ENCODE measurements at regions not wholly inside any gene's neighbourhood (a gene's known extent, or its start where the extent isn't known, plus 50 kb on each side); places are given as distances from the start of the nearest gene placed in this dataset.

DNA sequence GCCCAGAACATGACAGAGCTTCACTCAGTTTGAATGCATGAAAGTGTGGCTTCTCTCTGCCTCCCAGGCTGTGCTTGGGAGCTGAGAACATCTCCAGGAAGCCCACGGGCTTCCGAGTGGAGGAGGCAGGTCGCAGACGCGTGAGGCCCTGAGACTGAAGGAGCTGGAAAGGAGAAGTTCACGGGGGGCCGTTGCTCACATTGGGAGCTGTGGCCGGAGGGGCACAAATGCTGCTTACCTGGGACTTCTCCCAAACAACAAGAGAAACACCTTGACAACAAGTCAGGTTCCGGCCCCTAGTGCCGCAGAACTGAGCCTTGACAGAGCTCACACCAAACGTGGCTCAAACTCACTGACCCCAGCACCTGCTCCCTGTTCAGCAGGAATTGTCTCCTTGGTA is 207.0 kb downstream of the BRD1 start:
- no peak for DNase-seq

DNA sequence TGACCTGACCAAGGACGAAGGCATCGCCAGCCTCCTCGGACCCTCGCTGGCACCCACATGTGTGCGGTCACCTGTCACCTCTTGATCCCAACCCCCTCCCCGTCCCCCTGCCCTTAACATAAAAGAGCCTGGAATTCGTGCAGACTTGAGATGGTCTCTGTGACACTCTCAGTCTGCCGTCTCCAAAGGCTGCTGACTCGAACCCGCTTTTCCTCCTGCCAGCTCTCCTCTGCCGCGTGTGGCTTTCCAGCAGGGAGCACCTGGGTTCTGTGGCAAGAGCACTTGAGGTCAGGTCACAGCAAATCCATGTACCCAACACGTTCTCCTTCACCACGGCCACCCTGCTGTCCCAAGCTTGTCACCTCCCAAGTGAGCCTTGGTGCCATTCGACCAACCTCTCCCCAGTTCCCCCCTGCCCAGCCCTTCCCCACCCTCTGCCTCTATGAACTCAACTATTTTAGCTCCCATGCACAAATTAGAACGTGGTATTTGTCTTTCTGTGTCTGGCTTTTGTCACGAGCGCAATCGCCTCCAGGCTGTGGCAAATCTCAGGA is 207.6 kb downstream of the BRD1 start:
- no peak for DNase-seq

DNA sequence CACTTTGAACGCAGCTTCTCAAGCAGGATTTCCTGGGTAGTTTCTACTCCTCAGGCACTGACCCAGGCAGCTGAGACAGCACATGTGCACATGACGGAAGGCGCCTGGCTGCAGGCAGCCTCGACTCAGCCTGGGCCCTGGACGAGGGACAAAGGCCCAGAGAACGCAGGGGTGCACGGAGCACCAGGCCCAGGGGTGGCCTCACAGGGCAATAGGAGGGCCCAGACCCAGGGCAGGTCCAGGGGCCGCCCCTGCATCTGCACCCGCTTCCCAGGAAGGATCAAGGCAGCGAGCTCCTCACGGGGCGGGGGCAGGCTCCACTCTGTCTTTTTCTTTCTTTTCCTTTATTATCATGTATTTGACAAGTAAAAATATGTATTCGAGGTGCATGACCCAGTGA is 208.4 kb downstream of the BRD1 start:
- no peak for DNase-seq

DNA sequence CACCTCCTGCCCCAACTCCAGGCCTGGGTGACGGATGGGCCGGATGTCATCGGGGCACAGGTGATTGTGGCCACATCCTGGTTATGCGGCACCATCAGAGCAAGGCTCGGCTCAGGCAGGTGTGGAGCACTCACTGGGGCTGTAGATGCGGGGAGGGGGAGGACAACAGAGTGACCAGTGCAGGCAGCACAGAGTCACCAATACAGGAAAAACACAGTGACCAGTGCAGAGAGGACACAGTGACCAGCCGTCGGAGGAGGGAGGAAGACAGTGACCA is 209.1 kb downstream of the BRD1 start:
- DNase-seq: no peak

DNA sequence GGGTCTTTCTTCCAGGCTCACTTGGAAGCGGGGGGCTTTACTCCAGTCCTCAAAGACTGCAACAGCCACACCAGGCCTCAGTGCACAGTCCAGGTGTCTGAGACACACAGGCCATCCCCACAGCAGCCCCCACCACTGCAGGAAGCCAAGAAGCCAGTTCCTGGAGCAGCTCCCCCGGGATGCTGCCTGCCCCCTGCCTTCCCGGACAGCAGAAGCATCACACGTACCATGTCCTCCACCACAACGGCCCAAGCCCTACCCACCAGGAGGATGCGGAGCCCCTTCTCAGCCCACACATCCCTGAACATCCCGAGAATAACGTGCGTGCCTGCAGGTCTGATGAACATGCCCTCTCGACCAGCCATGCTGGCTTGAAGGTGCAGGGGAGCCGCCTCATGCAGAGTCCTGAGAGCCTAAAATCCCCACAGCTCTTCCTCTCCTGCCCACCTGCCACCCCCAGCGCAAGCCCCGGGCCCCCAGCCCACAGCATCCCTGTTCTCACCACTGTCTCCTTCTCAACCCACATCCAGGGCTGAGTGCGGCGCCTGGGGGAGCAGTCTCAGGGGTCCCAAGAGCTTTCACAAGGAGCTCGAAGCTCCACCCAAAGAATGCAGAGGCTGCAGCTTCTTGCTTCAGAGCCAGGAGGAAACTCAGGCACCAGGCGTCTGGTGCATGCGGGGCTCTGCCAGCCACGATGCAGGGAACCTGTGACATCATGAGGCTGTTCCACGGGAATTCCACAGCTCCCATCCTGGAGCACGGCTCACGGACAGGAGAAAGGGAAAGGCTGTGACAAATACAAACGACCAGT is 209.6 kb downstream of the BRD1 start:
- no peak for DNase-seq

DNA sequence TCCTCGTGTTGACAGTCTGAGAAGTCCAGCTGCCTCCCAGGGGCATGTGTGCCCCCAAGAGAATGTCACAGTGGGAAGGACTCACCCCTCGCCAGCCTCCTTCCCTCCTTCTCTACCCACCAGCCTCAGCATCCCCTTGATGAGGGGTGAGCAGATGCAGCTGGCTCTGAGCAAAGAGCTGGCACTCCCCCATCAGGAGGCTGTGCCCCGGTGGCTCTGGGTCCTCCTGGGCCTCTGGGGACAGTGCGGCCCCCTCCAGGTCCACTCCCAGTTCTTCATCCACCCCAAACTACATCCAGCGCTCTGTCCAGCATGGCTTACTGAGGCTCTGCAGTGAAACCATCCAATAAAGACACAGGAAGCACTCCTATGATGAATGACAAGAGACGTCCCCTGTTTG is 210.4 kb downstream of the BRD1 start:
- no peak for DNase-seq

DNA sequence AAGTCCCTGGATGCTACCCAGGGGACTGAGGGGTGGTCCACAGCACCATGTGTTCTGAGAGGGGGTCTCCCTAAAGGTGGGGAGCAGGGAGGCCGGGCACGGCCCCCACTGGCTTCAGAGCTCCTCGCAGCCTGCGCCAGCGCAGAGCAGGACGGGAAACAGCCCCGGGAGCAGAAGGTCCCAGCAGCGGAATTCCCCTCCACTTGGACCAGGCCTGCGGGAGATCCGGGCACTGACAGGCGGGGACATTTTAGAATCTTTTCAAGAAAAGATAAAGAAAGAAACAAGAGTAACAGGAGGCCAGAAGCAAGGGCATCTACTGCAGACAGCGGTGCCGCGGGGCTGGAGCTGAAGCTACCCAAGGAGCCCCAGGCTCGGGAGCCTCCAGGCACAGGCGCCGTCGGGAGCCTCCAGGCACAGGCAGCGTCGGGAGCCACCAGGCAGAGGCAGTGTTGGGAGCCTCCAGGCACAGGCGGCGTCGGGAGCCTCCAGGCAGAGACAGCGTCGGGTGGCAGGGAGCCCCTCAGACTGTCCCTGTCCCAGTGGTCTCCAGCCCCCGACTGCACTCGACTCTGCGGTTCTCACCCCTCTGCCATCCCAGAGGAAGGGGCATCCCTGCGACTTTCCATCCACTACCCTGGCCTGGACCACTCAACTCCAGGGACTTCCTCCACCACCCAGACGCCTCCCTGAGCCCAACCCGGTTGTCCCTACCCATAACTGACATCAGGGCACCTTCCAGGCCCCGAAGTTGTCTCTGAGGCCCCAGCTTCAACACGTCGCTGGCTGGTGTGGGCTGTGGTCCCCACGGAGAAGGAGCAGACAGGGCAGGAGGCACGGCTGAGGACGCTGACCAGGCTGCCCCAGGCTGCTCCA is 211.1 kb downstream of the BRD1 start:
- no peak for DNase-seq

DNA sequence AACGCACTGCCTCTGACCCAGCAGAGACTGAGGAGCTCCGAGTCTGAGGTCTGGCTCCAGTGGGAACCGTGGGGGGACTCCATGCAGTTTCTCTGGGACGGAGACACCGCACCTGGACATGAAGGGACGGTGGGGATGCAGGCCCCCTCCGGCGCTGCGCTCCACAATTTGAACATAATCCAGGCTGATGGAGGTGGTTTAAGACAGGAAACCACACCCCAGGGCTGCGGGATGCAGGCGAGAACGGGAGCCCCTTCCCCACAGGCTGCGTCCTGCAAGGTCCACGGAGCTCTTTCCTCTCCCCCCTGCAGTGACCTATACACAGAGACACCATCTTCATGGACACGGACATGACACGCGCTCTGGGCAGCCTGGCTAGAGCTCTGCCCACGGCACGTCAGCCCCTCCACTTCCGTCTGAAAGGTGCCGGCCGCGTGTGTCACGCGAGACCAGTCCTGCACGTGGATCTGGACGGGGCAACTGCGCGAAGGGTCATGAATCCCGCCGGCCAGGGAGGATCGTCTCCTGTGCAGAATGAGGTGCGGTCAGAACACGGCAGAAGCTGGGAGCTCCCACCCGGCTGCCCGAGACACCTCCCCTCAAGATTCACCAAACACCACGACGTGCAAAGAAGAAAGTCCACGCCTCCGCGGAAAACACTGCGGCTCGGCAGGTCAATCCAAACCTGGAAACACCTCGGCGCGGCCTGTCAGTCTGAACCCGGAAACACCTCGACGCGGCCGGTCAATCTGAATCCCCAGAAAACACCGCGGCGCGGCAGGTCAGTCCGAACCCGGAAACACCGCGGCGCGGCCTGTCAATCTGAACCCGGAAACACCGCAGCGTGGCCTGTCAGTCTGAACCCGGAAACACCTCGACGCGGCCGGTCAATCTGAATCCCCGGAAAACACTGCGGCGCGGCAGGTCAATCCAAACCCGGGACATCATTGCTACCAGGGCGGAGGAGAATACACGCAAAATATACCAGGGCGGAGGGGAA is 212.4 kb downstream of the BRD1 start:
- DNase-seq: no peak

DNA sequence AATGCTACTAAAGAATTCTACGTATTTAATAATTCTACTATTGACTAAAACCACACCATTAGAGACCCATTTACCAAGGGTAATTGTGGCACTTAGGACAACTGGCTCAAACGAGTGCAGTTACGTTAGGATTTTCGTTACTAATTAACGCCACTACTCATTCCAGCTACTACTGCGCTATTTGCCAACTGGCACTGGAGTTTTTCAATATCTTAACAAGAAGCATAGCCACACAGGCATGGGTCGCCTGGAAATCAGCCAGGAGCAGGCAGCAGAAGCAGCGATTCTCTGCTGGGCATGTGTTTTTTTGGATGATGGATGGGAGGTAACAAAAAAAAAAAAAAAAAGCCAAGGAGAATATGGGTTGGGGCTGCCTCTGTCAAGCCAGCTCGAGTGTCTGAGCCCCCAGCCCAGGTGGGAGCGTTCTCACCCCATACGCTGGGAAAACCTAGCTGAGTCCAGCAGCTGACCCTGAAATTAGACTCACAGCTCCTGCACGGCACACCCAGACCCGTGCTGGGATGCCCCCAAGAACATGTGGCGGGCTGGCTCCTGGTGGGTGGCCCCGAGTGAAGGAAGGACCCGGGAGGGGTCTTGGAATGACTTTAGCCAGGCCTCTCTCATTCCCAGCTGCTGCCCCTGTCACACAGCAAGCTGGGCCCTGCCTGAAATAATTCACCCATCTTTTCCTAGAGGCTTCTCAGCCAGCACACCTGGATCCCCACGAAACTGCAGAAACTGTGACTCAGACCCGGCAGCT is 214.0 kb downstream of the BRD1 start:
- DNase-seq: no peak

DNA sequence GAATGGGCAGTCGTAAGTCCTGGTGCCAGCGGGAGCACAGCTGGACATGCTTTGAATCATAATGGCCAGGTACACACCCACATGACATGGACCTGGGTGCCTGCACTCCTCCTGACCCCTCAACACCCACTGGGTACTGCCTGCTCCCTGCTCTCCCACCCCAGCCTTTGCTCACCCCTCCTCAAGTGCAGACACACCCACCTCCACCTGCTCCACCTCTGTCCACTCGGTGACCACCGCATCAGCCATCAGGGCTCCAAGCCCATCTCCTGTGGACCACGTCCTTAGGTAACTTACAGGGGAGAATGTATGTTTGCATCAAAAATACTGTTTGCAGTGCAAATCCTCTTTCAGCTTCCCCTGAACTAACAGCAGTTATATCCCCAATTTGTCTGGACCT is 214.6 kb downstream of the BRD1 start:
- no peak for DNase-seq

DNA sequence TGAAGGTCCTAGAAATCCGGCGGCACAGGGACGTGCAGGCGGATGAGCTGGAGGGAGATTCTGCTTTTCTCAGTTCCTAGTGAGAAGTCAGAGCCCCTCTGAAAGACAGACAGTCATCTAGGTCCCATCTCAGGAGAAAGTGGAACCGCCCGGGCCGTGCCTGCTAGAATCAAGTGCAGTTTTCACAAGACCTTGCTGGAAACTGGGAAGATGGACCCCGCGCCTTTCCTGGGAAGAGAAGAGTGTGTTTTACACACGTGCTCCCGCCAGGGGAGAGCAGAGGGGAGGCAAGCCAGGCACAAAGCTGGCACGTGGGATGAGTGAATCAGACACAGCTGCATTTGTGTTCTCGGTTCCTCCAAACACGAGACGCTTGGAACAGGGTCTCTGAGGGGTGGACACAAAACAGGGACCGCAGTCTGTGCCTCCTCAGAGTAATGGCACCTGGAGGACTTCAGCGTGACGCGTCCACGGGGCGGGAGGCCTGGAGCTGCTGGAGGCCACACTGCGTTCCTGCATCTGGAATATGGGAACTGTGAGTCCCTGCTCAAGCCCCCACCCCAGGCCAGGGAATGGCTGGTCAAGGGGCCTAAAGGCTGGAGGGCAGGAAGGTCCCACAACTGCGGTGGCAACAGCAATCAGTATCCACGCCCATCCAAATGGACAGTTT is 218.3 kb downstream of the BRD1 start:
- DNase-seq: no peak

DNA sequence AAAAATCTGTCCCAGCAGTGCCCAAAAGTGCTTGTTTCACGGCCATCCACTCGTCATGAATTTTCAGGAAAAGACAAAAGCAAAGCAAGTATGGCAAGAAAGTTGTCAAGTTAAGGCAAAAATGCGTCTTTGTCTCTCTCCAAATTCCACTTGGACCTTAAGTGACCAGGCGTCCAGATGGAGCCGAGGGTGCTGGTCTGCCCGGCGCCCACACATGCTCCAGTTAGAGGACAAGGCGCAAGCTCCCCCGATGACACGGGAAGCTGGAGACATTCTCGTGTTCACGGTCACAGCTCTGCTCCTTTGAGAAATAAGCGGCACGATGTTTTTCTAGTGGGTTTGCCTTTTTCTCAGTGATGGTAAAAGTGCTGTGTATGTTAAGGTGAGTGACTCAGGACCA is 219.0 kb downstream of the BRD1 start:
- DNase-seq: no peak

DNA sequence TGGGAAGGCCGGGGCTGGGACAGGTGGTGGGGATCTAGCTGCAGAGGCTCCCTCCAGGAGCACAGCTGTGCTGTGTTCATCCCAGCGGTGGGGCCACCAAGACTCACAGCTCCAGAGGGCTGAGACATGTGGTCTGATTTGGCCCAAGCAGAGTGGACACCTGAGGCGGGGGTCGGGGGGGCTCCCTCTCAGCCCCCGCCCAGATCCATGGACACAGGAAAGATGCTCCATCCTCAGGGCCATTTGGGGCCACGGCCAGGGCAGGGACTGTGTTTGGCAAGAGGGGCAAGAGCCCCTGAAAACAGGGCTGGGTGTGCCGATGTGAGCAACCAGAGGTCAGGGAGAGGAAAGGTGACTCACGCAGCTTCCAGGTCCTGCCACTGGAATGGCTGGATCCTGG is 219.4 kb downstream of the BRD1 start:
- DNase-seq: no peak

DNA sequence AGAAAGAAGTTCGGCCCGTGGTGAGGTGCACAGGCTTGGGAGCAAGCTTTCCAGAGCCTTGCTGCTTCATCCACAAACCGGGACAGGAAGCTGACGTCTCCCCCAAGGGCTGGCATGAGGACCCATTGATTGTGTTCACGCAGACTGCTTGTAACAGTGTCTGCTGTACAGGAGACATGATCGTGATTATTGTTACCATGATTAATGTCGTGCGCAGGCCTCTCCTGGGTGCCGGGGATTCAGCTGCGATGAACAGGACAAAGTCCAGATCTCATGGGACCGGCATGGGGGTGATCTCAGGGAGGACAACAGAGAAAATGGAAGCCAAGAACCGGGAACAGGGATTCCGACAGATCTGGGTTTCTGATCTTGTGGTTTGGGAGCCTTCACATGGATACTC is 219.9 kb downstream of the BRD1 start:
- no peak for DNase-seq

DNA sequence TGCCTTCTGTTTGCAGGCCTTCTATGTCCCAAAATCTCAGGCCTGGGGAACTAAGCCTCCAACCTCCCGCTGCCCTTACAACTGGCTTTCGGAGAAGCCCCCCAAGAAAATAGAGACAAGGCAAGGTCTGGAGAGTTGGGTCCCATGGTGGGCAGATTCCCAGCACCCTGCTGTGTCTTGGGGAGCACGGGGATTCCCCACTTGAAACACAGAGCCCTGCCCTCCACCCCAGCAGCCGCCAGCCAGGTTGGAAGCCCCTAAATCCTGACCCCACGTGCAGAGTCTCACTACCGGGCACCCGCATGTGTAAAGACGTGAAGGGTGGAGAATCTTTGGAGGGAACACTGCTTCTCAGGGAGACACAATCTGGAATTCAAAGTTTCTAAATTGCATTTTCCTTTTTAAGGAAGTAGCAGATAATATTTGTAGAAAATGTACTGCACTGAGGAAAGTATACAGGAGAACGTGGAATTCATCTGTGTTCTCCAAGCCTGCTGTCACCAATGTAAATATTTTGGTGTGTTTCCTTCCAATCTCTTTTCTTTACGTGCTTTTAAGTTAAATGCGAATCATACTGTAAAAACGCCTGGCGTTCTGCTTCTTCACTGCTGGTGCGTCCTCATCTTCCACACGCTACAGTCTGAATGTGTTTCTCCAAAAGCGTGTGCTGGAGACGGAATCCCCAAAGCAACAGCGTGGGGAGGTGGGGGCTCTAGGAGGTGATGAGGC is 220.9 kb downstream of the BRD1 start:
- no peak for DNase-seq

DNA sequence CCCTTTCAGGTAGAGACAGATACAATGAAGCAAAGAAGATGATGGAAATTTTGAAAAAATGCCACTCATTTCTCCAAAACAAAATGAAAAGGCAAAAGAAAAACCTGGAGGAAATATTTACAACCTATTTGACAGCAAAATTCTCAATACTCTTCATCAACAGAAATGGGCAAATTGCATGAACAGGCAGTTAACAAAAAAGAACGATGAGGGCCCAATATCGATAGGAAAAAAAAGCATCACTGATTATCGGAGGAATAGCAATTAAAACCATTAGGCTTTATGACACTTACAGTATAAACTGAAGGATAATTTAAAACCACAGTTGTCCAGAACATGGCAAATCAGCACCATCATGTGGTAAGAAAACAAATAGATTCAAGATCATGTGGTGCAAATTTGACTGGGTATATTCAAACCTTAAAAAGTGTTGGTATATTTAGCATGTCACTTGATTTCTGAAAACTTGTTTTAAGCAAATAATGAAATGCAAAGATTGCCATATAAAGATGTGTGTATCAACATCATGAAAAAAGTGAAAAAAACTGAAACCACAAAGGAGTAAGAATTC is 222.9 kb downstream of the BRD1 start:
- DNase-seq: no peak

DNA sequence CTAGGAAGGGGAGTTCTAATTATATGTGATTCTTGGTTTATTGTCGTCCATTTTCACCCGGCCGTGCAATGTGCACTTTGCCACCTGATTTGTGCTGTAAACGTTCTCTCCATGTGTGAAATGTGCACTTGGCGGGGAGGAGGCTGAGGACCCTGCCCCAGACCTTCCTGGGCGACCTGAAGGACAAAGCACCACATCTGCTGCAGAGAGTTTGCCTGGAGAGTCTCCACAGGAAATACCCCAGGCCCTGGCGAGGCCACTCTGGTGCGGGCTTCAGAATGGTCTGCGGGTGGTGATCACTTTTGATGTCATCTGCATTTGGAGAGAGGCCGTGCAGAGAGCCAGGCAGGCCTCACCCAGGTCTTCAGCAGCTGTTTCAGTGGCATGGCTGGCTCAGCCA is 224.7 kb downstream of the BRD1 start:
- no peak for DNase-seq

DNA sequence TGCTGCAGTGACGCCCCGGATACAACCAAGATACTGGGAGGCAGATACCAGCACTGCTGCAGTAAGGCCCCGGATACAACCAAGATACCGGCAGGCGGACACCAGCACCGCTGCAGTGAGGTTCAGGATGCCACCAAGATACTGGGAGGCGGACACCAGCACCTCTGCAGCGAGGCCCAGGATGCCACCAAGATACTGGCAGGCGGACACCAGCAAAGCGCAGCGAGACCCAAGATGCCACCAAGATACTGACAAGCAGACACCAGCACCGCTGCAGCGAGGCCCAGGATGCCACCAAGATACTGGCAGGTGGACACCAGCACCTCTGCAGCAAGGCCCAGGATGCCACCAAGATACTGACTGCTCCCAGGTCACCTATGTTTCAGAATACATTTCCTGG is 225.2 kb downstream of the BRD1 start:
- DNase-seq: no peak

DNA sequence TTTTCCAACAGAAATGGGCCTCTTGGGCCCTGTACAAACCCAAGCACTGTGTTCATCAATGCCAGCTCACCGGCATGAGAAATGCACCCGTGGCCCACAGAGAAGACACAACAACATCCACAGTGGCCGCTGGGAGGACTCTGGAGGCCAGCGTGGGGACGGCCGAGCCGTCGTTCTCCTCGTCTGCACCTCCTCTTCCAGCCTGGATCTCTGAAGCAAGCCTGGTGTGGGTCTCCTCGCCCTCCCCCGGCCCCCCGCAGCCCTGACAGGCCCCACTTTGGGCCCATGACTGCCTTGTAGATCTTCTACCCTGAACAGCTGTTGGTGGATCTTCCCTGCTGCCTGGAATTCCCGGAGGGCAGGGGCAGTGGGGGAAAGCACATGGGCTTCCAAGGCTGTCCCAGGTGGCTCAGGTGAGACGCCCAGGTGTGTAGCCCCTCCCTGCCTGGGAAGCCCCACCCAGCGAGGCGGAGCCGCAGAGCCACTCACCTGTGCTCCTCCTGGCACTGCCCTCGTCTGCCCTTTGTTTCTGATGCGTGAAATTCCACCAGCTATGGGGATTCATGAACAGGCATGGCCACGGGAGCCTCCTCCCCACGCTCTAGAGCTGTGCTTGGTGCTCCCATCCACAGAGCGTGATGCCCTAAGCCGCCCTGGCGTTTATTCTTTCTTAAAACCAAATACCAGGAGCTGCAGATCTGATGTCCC is 225.9 kb downstream of the BRD1 start:
- no peak for DNase-seq

DNA sequence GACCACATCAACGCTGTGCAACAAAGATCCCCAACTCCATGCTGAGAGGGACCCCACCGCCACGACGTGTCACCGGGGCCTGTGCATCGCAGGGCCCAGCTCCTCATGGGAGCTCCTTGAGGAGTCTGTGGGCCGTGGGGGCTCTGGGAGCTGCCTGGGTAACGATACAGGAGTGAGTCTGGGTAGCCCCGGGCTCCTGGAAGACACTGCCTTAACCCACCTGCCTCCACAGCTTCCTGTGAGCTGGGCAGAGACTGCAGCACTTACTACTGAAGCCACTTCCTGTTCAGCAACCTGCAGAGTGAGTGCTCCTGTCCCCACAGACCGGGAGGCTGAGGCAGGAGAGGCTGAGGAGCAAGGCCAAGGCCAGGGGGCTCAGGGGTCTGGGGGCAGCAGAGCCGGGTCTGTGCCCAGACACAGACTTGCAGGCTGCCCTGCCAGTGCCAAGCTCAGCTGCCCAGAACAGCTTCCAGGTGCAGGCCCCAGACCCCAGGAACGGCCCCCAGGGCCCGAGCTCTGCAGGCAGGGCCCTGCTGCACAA is 226.7 kb downstream of the BRD1 start:
- DNase-seq: no peak

All from activated effector memory CD4-positive, alpha-beta T cell treated with Interleukin-2 at 50 U/mL for 16 hours (primary cell).